ENCODE measurements at regions not wholly inside any gene's neighbourhood (a gene's known extent, or its start where the extent isn't known, plus 50 kb on each side); places are given as distances from the start of the nearest gene placed in this dataset.

DNA sequence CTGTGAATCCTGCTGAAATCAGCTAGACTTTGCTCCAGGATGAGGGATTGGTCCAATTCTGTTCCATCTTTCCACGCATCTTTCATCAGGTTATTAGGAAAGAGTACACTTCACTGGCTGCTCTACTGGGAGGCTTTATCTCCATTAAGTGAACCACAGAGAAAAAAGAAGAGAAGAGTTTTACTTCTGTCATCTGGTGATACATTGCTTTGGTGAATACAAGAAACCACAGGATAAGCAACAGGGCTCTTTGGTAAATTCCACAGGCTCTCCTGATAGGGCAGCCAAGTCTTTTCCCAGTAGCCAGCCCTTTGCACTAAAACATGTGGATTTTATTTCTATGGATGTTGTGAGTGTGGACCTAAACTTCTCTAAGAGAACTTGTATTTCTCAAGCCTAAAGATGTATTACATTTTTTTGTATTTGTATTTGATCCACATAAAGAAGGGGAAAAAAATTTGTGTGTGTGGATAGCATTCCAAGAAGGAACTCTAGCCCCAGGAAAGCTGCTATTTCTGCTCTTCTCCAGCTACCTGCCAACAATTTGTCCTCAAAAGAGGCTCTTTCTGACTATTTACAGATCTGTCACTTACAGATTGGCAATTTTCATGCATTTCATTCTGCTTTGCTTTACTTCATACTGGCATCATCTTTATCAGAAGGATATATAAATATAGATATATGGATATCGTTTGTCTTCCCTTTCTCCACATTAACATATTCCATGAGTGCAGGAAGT is 1117.6 kb upstream of the TMEM132C start (continued):
- TF ChIP-seq ZNF207 (IDR thresholded peaks at IDR 0.05; ENCODE audit: borderline replicate concordance) (no peak), ZZZ3 (IDR thresholded peaks at IDR 0.05; ENCODE audit: control insufficient read depth, insufficient read length, low read depth) (no peak)

DNA sequence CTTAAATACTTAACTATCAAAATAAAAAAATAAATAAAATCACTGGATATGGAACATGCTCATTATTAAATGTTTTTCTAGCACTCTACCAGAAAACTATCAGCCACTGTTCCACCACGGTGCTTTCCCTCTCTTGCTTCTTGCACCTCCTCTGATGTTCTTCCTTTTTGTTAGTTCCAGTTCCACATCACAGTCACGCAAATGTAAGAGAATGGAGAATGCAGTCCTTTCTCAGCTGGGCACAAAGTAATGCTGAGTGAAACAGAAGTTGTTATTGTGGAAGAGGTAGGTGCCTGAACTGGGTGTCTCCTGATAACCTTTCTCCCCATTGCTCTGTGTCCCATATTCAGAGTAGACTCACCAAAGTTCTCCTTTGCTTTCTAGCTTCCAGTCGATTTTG is 1116.9 kb upstream of the TMEM132C start:
- 0% methylated on average over 3 of the region's 3 CpGs for WGBS (ENCODE audit: insufficient coverage, insufficient replicate concordance, low lambda C conversion rate, missing lambda C conversion rate)
- Histone ChIP-seq H3K9ac (ENCODE audit: control insufficient read depth, insufficient read depth, low read length) (no peak overlapping the region), H3K4me2 (ENCODE audit: control insufficient read depth, insufficient read depth) (no peak overlapping the region), H3K27me3 (replicated peaks in 1 of 2; ENCODE audit: control insufficient read depth in 2 of 2, insufficient read depth in 2 of 2, low read length in 1 of 2) (no peaks in the 10 kb centered on the region), H4K20me1 (ENCODE audit: control insufficient read depth, insufficient read depth) (no peaks in the 10 kb centered on the region), H3K79me2 (ENCODE audit: control insufficient read depth, insufficient read depth, low read length) (no peaks in the 10 kb centered on the region), H3K9me3 (replicated peaks; ENCODE audit: control insufficient read depth, insufficient read depth, low read length) (peaks cover 2% of the 10 kb centered on the region; the same call in 1 of the 3 replicates), H3K4me3 (no peak overlapping the region), H2AFZ (ENCODE audit: control insufficient read depth, low read depth, low read length) (no peak overlapping the region), H3K36me3 (ENCODE audit: control insufficient read depth in 2 of 2, insufficient read depth in 2 of 2, low read length in 1 of 2) (no peaks in the 10 kb centered on the region), H3K4me1 (ENCODE audit: control insufficient read depth, insufficient read depth, low read length) (no peaks in the 10 kb centered on the region; the same call in 1 of the 2 replicates), H3K27ac (ENCODE audit: control insufficient read depth, insufficient read depth) (peak overlapping the region; percentile 58)
- DNase-seq (ENCODE audit: low read depth, low spot score) (peak; percentile 23), ATAC-seq (peak; percentile 64), FAIRE-seq (no peak)
- in situ Hi-C loops (cut with MboI) (no loop called here), intact Hi-C loops (cut with micrococcal nuclease; ENCODE audit: unreplicated experiment) (no loop called here)
- ChIA-PET CTCF (interaction anchor here (0.9 to 2.8 kb wide), 4 partner anchors 41 to 232 kb away, joined by 3 to 10 read pairs (median 3); no protein-coding TSS in a partner anchor), SMC1A (ENCODE audit: uncharacterized antibody, unreplicated experiment) (interaction anchor here (1.2 kb wide), 1 partner anchor 31 kb away, joined by 3 read pairs; no protein-coding TSS in a partner anchor), POLR2A (no interaction called here), RAD21 (ENCODE audit: unreplicated experiment) (interaction anchor here (1.0 kb wide), 1 partner anchor 527 kb away, joined by 3 read pairs; no protein-coding TSS in a partner anchor)
- no TSS peak for BruUV-seq (replicated peaks)
- peak; percentile 15; the same call in 1 of the 2 replicates for TF ChIP-seq MTA2 (IDR thresholded peaks at IDR 0.05; ENCODE audit: low read depth)
- no peak for TF ChIP-seq RAD51 (IDR thresholded peaks at IDR 0.05)
- TF ChIP-seq SPI1 (IDR thresholded peaks at IDR 0.05; ENCODE audit: borderline replicate concordance, insufficient read depth, low read depth, low read length) = peak; percentile 85; the same call in 1 of the 2 replicates
- no peak for TF ChIP-seq BHLHE40 (IDR thresholded peaks at IDR 0.05; ENCODE audit: borderline replicate concordance in 1 of 2, low read depth in 2 of 2, low read length in 1 of 2)
- peak in 1 of 2 experiments; percentile 76; a peak in 3 of 4 replicates for TF ChIP-seq EP300 (IDR thresholded peaks at IDR 0.05; ENCODE audit: borderline replicate concordance in 1 of 2, control insufficient read depth in 1 of 2, low read depth in 2 of 2, low read length in 2 of 2)
- no peak for TF ChIP-seq ZNF622 (IDR thresholded peaks at IDR 0.05)
- TF ChIP-seq FOS (IDR thresholded peaks at IDR 0.05; ENCODE audit: borderline replicate concordance, extremely low read depth, insufficient read length) = no peak
- TF ChIP-seq FOXM1 (IDR thresholded peaks at IDR 0.05; ENCODE audit: low read depth, low read length) = no peak
- no peak for TF ChIP-seq ZNF217 (IDR thresholded peaks at IDR 0.05)
- no peak for TF ChIP-seq NFIC (IDR thresholded peaks at IDR 0.05; ENCODE audit: low read depth, low read length)
- TF ChIP-seq, protein P1, sequence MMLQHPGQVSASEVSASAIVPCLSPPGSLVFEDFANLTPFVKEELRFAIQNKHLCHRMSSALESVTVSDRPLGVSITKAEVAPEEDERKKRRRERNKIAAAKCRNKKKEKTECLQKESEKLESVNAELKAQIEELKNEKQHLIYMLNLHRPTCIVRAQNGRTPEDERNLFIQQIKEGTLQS (IDR thresholded peaks at IDR 0.05; ENCODE audit: borderline replicate concordance, extremely low read depth, low read depth, low read length) = no peak
- TF ChIP-seq NR2C1 (IDR thresholded peaks at IDR 0.05) = no peak
- TF ChIP-seq, protein P2, sequence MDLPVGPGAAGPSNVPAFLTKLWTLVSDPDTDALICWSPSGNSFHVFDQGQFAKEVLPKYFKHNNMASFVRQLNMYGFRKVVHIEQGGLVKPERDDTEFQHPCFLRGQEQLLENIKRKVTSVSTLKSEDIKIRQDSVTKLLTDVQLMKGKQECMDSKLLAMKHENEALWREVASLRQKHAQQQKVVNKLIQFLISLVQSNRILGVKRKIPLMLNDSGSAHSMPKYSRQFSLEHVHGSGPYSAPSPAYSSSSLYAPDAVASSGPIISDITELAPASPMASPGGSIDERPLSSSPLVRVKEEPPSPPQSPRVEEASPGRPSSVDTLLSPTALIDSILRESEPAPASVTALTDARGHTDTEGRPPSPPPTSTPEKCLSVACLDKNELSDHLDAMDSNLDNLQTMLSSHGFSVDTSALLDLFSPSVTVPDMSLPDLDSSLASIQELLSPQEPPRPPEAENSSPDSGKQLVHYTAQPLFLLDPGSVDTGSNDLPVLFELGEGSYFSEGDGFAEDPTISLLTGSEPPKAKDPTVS (IDR thresholded peaks at IDR 0.05; ENCODE audit: low read depth, low read length) = no peak
- TF ChIP-seq, protein P3, sequence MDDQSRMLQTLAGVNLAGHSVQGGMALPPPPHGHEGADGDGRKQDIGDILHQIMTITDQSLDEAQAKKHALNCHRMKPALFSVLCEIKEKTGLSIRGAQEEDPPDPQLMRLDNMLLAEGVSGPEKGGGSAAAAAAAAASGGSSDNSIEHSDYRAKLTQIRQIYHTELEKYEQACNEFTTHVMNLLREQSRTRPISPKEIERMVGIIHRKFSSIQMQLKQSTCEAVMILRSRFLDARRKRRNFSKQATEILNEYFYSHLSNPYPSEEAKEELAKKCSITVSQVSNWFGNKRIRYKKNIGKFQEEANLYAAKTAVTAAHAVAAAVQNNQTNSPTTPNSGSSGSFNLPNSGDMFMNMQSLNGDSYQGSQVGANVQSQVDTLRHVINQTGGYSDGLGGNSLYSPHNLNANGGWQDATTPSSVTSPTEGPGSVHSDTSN (IDR thresholded peaks at IDR 0.05; ENCODE audit: insufficient replicate concordance, low read depth, low read length) = no peak
- no peak for TF ChIP-seq SREBF2 (IDR thresholded peaks at IDR 0.05; ENCODE audit: low read length)
- no peak; the same call in 1 of the 2 replicates for TF ChIP-seq BACH1 (IDR thresholded peaks at IDR 0.05; ENCODE audit: borderline replicate concordance)
- TF ChIP-seq STAT3 (IDR thresholded peaks at IDR 0.05; ENCODE audit: low read depth, low read length) = no peak
- TF ChIP-seq SIX5 (IDR thresholded peaks at IDR 0.05; ENCODE audit: low read depth, low read length, severe bottlenecking) = no peak
